Duodenal mucosa (tissue), 2 donors: ENCODE measurements at regions not wholly inside any gene's neighbourhood (a gene's known extent, or its start where the extent isn't known, plus 50 kb on each side); places are given as distances from the start of the nearest gene placed in this dataset.

Source experiments
- H3K27ac ChIP-seq: one replicate; pipeline ENCODE4 v1.7.0; 2013; ENCODE audit warnings: low read depth, low read length
- H3K27me3 ChIP-seq, 2 donors: one replicate each; pipeline ENCODE4 v1.7.0; 2013; ENCODE audit warnings: low read length in 2 of 2, control low read depth in 1 of 2; ENCODE audit not compliant: insufficient read depth in 2 of 2, control insufficient read depth in 1 of 2
- H3K36me3 ChIP-seq, 2 donors: one replicate each; pipeline ENCODE4 v1.7.0; 2013; ENCODE audit warnings: low read length in 2 of 2, control low read depth in 1 of 2; ENCODE audit not compliant: insufficient read depth in 2 of 2, control insufficient read depth in 1 of 2
- H3K4me1 ChIP-seq, 2 donors: one replicate each; pipeline ENCODE4 v1.7.0; 2013; ENCODE audit warnings: low read length in 2 of 2, control low read depth in 1 of 2; ENCODE audit not compliant: insufficient read depth in 2 of 2, control insufficient read depth in 1 of 2
- H3K4me3 ChIP-seq, 2 donors: one replicate each; pipeline ENCODE4 v1.7.0; 2013; ENCODE audit warnings: low read length in 2 of 2, low read depth in 1 of 2
- H3K9ac ChIP-seq, 2 donors: one replicate each; pipeline ENCODE4 v1.7.0; 2013; ENCODE audit warnings: low read length in 2 of 2, low read depth in 1 of 2
- H3K9me3 ChIP-seq, 2 donors: one replicate each; pipeline ENCODE4 v1.7.0; 2013; ENCODE audit warnings: low read length in 2 of 2, control low read depth in 1 of 2; ENCODE audit not compliant: control insufficient read depth in 1 of 2

- H3K9me3 ChIP-seq = no peaks in the 10 kb centered on the region
- no peak overlapping the region for H3K27ac ChIP-seq
- peak overlapping the region in 1 of 2 donors; percentile 5 for H3K4me3 ChIP-seq
- no peak overlapping the region for H3K9ac ChIP-seq
- no peaks in the 10 kb centered on the region for H3K36me3 ChIP-seq
- no peaks in the 10 kb centered on the region for H3K4me1 ChIP-seq
- peaks cover 3 to 4% of the 10 kb centered on the region in 2 donors for H3K27me3 ChIP-seq
Measured at GRCh38 chr13:40026174-40026585, 370.7 kb downstream of the COG6 start.

- Histone ChIP-seq H3K27me3 (peaks cover 3 to 4% of the 10 kb centered on the region in 2 donors), H3K27ac (no peak overlapping the region), H3K36me3 (no peaks in the 10 kb centered on the region), H3K9ac (no peak overlapping the region), H3K9me3 (no peaks in the 10 kb centered on the region), H3K4me3 (no peak overlapping the region), H3K4me1 (no peaks in the 10 kb centered on the region)
Measured at GRCh38 chr13:40026741-40027140, 371.3 kb downstream of the COG6 start.

GRCh38 chr13:40028446-40028845 lies 373.0 kb downstream of the COG6 start:
- no peak overlapping the region for H3K27ac ChIP-seq
- no peak overlapping the region for H3K9ac ChIP-seq
- no peaks in the 10 kb centered on the region for H3K4me1 ChIP-seq
- no peak overlapping the region for H3K4me3 ChIP-seq
- peaks cover 3 to 4% of the 10 kb centered on the region in 2 donors for H3K27me3 ChIP-seq
- no peaks in the 10 kb centered on the region for H3K9me3 ChIP-seq
- H3K36me3 ChIP-seq = no peaks in the 10 kb centered on the region

- Histone ChIP-seq H3K4me1 (no peaks in the 10 kb centered on the region), H3K4me3 (no peak overlapping the region), H3K9ac (no peak overlapping the region), H3K36me3 (no peaks in the 10 kb centered on the region), H3K9me3 (no peaks in the 10 kb centered on the region), H3K27ac (no peak overlapping the region), H3K27me3 (no peaks in the 10 kb centered on the region)
Measured at GRCh38 chr13:40031031-40031430, 375.6 kb downstream of the COG6 start.

- no peaks in the 10 kb centered on the region for H3K27me3 ChIP-seq
- no peaks in the 10 kb centered on the region for H3K9me3 ChIP-seq
- H3K36me3 ChIP-seq = no peaks in the 10 kb centered on the region
- H3K9ac ChIP-seq = no peak overlapping the region
- no peak overlapping the region for H3K27ac ChIP-seq
- no peaks in the 10 kb centered on the region for H3K4me1 ChIP-seq
- no peak overlapping the region for H3K4me3 ChIP-seq
Measured at GRCh38 chr13:40039061-40039460, 383.6 kb downstream of the COG6 start.

GRCh38 chr13:40042991-40043390 lies 387.5 kb downstream of the COG6 start:
- Histone ChIP-seq H3K27me3 (peaks cover 0 to 5% of the 10 kb centered on the region in 2 donors), H3K9me3 (no peaks in the 10 kb centered on the region)

GRCh38 chr13:40043764-40044163 lies 388.3 kb downstream of the COG6 start:
- Histone ChIP-seq H3K36me3 (no peaks in the 10 kb centered on the region), H3K4me3 (no peak overlapping the region), H3K4me1 (no peaks in the 10 kb centered on the region), H3K9ac (no peak overlapping the region), H3K27ac (no peak overlapping the region), H3K27me3 (peaks cover 0 to 5% of the 10 kb centered on the region in 2 donors), H3K9me3 (no peaks in the 10 kb centered on the region)

More at GRCh38 chr13:40042991-40043390, 387.5 kb downstream of the COG6 start:
- Histone ChIP-seq H3K36me3 (no peaks in the 10 kb centered on the region), H3K4me1 (no peaks in the 10 kb centered on the region), H3K27ac (no peak overlapping the region), H3K4me3 (no peak overlapping the region), H3K9ac (no peak overlapping the region)

- no peak overlapping the region for H3K9ac ChIP-seq
- no peaks in the 10 kb centered on the region for H3K36me3 ChIP-seq
- H3K4me1 ChIP-seq = no peaks in the 10 kb centered on the region
- H3K27ac ChIP-seq = no peak overlapping the region
- no peak overlapping the region for H3K4me3 ChIP-seq
- peaks cover 0 to 5% of the 10 kb centered on the region in 2 donors for H3K27me3 ChIP-seq
- H3K9me3 ChIP-seq = no peaks in the 10 kb centered on the region
Measured at GRCh38 chr13:40047322-40047771, 391.9 kb downstream of the COG6 start.

- Histone ChIP-seq H3K4me3 (no peak overlapping the region), H3K27me3 (peaks cover 0 to 5% of the 10 kb centered on the region in 2 donors), H3K36me3 (no peaks in the 10 kb centered on the region), H3K4me1 (no peaks in the 10 kb centered on the region), H3K9ac (no peak overlapping the region), H3K27ac (no peak overlapping the region), H3K9me3 (no peaks in the 10 kb centered on the region)
Measured at GRCh38 chr13:40048551-40048950, 393.1 kb downstream of the COG6 start.

- Histone ChIP-seq H3K27ac (no peak overlapping the region), H3K9ac (no peak overlapping the region), H3K36me3 (no peaks in the 10 kb centered on the region), H3K4me3 (no peak overlapping the region), H3K27me3 (no peaks in the 10 kb centered on the region), H3K4me1 (no peaks in the 10 kb centered on the region), H3K9me3 (peaks cover 0 to 2% of the 10 kb centered on the region in 2 donors)
Measured at GRCh38 chr13:40052954-40053353, 397.5 kb downstream of the COG6 start.

GRCh38 chr13:40053401-40053800 lies 397.9 kb downstream of the COG6 start:
- H3K9ac ChIP-seq = no peak overlapping the region
- H3K27ac ChIP-seq = no peak overlapping the region
- H3K36me3 ChIP-seq = no peaks in the 10 kb centered on the region
- peaks cover 0 to 2% of the 10 kb centered on the region in 2 donors for H3K9me3 ChIP-seq
- no peaks in the 10 kb centered on the region for H3K27me3 ChIP-seq
- H3K4me3 ChIP-seq = no peak overlapping the region
- H3K4me1 ChIP-seq = no peaks in the 10 kb centered on the region
